Neuronal stem cell (in vitro differentiated cells): ENCODE measurements at regions not wholly inside any gene's neighbourhood (a gene's known extent, or its start where the extent isn't known, plus 50 kb on each side); places are given as distances from the start of the nearest gene placed in this dataset.

Experiments used
- DNase-seq: peaks from one replicate; pipeline ENCODE4 v3.0.0-alpha.2; 2013; ENCODE audit warnings: low spot score
- H2AFZ ChIP-seq: one replicate; pipeline ENCODE4 v1.6.1; 2013; ENCODE audit warnings: mild to moderate bottlenecking, low read length, inconsistent platforms
- H2AK5ac ChIP-seq: 2 replicates; pipeline ENCODE4 v1.6.1; 2013; ENCODE audit warnings: low read depth, mild to moderate bottlenecking, inconsistent platforms, low read length, moderate library complexity, mixed read lengths
- H2BK120ac ChIP-seq: 2 replicates; pipeline ENCODE4 v1.6.1; 2013; ENCODE audit warnings: low read depth, mild to moderate bottlenecking, inconsistent platforms, low read length, moderate library complexity, mixed read lengths
- H2BK12ac ChIP-seq: one replicate; pipeline ENCODE4 v1.6.1; 2013; ENCODE audit warnings: low read length, inconsistent platforms
- H2BK15ac ChIP-seq: 2 replicates; pipeline ENCODE4 v1.6.1; 2013; ENCODE audit warnings: mild to moderate bottlenecking, low read length, inconsistent platforms, mixed read lengths
- H2BK5ac ChIP-seq: one replicate; pipeline ENCODE4 v1.6.1; 2013; ENCODE audit warnings: inconsistent platforms, mild to moderate bottlenecking, low read length, moderate library complexity
- H3K14ac ChIP-seq: one replicate; pipeline ENCODE4 v1.6.1; 2013; ENCODE audit warnings: low read length, inconsistent platforms
- H3K18ac ChIP-seq: 2 replicates; pipeline ENCODE4 v1.6.1; 2013; ENCODE audit warnings: low read length, inconsistent platforms
- H3K23ac ChIP-seq: 2 replicates; pipeline ENCODE4 v1.6.1; 2013; ENCODE audit warnings: low read depth, mild to moderate bottlenecking, mixed read lengths, low read length, inconsistent platforms; ENCODE audit not compliant: poor library complexity
- H3K27ac ChIP-seq: replicated peaks from 3 replicates; pipeline ENCODE4 v1.5.1; 2013; ENCODE audit warnings: low read length, inconsistent platforms
- H3K27me3 ChIP-seq, 3 experiments: 2 replicates each; pipeline ENCODE4 v1.6.1; 2013; ENCODE audit warnings: low read length in 3 of 3, mild to moderate bottlenecking in 2 of 3, inconsistent platforms in 1 of 3, low read depth in 1 of 3, mixed read lengths in 1 of 3, moderate library complexity in 1 of 3; ENCODE audit not compliant: control insufficient read depth in 3 of 3, insufficient read depth in 3 of 3
- H3K36me3 ChIP-seq, 2 donors: replicated peaks in 1 of 2; 2 replicates each; pipeline ENCODE4 v1.6.1; 2013; ENCODE audit warnings: low read length in 2 of 2; ENCODE audit not compliant: control insufficient read depth in 2 of 2, insufficient read depth in 2 of 2
- H3K4ac ChIP-seq: 2 replicates; pipeline ENCODE4 v1.6.1; 2013; ENCODE audit warnings: inconsistent platforms, mild to moderate bottlenecking, low read length, moderate library complexity
- H3K4me1 ChIP-seq, 2 donors: 1 replicate in 1 of 2; 2 replicates in 1 of 2; pipeline ENCODE4 v1.6.1; 2013; ENCODE audit warnings: low read length in 2 of 2, low read depth in 1 of 2; ENCODE audit not compliant: control insufficient read depth in 2 of 2, insufficient read depth in 1 of 2
- H3K4me2 ChIP-seq: one replicate; pipeline ENCODE4 v1.6.1; 2013; ENCODE audit warnings: mild to moderate bottlenecking, low read length, inconsistent platforms; ENCODE audit not compliant: insufficient read depth, poor library complexity, severe bottlenecking
- H3K4me3 ChIP-seq, 2 donors: 2 replicates each; pipeline ENCODE4 v1.5.1; 2013; ENCODE audit warnings: low read length in 2 of 2, mild to moderate bottlenecking in 2 of 2, inconsistent platforms in 1 of 2, moderate library complexity in 1 of 2
- H3K79me1 ChIP-seq: one replicate; pipeline ENCODE4 v1.6.1; 2013; ENCODE audit warnings: low read depth, mild to moderate bottlenecking, inconsistent platforms, low read length, moderate library complexity
- H3K9ac ChIP-seq: one replicate; pipeline ENCODE4 v1.6.1; 2013; ENCODE audit warnings: mild to moderate bottlenecking, low read depth, low read length, inconsistent platforms; ENCODE audit not compliant: poor library complexity
- H3K9me3 ChIP-seq, 2 donors: replicated peaks in 1 of 2; 2 replicates each; pipeline versions ENCODE3 to v1.6.1; 2013; ENCODE audit warnings: low read length in 2 of 2, mild to moderate bottlenecking in 2 of 2, inconsistent platforms in 1 of 2, low read depth in 1 of 2, mixed read lengths in 1 of 2, moderate library complexity in 1 of 2; ENCODE audit not compliant: control insufficient read depth in 2 of 2, insufficient read depth in 1 of 2
- H4K8ac ChIP-seq: one replicate; pipeline ENCODE4 v1.6.1; 2013; ENCODE audit warnings: low read depth, mild to moderate bottlenecking, inconsistent platforms, low read length, moderate library complexity
- H4K91ac ChIP-seq: one replicate; pipeline ENCODE4 v1.6.1; 2013; ENCODE audit warnings: low read length, low read depth, mild to moderate bottlenecking, inconsistent platforms; ENCODE audit not compliant: poor library complexity
- WGBS, 2 donors: extraction: QIAGEN DNeasy Blood & Tissue Kit; methylation state at CpG; one replicate each; pipeline ENCODE4 v1.1.7; 2013; ENCODE audit warnings: missing lambda C conversion rate in 2 of 2, mixed read lengths in 1 of 2; ENCODE audit not compliant: insufficient read length in 2 of 2, insufficient replicate concordance in 1 of 2; ENCODE audit errors: extremely low coverage in 2 of 2; 5-methylcytosine and 5-hydroxymethylcytosine counted together

DNA sequence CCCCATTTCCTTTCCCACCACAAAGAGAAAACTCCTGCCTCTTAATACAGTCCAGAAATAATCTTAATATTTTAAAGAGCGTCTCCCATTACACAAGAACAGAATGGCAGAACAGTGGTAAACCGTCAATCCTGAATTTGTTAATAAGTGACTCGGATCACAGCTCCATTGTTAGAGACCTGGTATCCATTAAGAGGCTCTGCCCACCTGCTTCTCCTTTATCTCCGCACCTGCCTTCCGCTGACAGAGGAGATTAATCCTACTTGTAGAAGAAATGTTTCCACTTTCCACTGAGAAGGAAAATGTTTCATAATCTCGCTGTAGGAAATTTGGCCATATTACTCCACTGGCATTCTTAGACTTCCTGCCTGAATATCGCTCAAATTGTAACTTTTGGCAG is 1493.2 kb downstream of the MAT2B start:
- no peak overlapping the region for H2AK5ac ChIP-seq
- H3K4me3 ChIP-seq: no peak overlapping the region
- H3K9ac ChIP-seq: no peak overlapping the region
- no peak overlapping the region for H4K91ac ChIP-seq
- no peak overlapping the region for H2BK12ac ChIP-seq
- H3K4me2 ChIP-seq: no peak overlapping the region
- WGBS, 2 donors: no CpG with 5 or more reads among the region's 7 CpGs
- H2BK5ac ChIP-seq: no peak overlapping the region
- H3K14ac ChIP-seq: no peak overlapping the region
- H3K4me1 ChIP-seq: peaks cover 0 to 1% of the 10 kb centered on the region in 2 donors
- H3K27ac ChIP-seq: no peak overlapping the region
- H3K79me1 ChIP-seq: no peaks in the 10 kb centered on the region
- no peaks in the 10 kb centered on the region for H3K27me3 ChIP-seq
- no peak overlapping the region for H4K8ac ChIP-seq
- no peak overlapping the region for H2AFZ ChIP-seq
- DNase-seq: no peak
- H3K9me3 ChIP-seq: no peaks in the 10 kb centered on the region
- H2BK120ac ChIP-seq: no peak overlapping the region
- no peak overlapping the region for H3K23ac ChIP-seq
- no peak overlapping the region for H3K4ac ChIP-seq
- no peaks in the 10 kb centered on the region for H3K36me3 ChIP-seq
- no peak overlapping the region for H3K18ac ChIP-seq
- no peak overlapping the region for H2BK15ac ChIP-seq

DNA sequence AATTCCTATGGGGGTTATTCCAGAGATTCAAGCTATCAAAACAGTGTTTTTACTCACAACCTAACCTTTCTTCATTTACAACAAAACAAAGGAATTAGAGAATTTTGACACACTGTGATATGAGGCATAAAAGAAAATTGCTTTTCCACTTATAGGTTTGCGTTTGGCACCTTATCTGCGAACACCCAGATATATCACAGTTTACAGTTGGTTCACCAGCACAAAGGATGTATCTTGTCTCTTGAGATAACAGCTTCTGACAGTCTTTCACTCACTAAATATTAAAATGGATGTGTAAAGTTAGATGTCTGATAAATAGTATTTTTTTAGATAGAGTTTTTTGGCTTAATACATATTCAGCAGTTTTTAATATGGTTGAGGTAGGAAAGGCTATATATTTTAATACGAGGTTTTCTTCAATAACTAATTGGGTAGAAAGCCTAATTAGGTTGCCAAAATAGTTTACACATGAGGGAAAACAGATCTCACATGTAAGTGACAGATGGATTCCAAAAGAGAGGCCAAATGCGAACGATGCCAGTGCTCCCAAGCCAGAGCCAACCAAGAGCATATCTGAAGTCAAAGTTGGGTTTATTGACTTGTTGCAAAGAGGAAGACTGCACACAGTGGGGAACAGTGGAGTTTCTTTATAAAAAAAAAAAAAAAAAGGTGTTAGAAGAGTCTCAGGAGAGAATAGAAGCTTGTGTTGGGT is 1495.2 kb downstream of the MAT2B start:
- Histone ChIP-seq H3K4me2 (no peak overlapping the region), H3K4me3 (no peak overlapping the region), H2AK5ac (no peak overlapping the region), H3K4ac (no peak overlapping the region), H2BK5ac (no peak overlapping the region), H3K27me3 (no peaks in the 10 kb centered on the region), H2BK12ac (no peak overlapping the region), H3K36me3 (no peaks in the 10 kb centered on the region), H3K23ac (no peak overlapping the region), H3K18ac (no peak overlapping the region), H4K91ac (no peak overlapping the region), H3K4me1 (peaks cover 0 to 1% of the 10 kb centered on the region in 2 donors), H3K79me1 (no peaks in the 10 kb centered on the region), H4K8ac (no peak overlapping the region), H3K27ac (no peak overlapping the region), H2AFZ (no peak overlapping the region), H2BK15ac (no peak overlapping the region), H3K14ac (no peak overlapping the region), H2BK120ac (no peak overlapping the region), H3K9me3 (no peaks in the 10 kb centered on the region), H3K9ac (no peak overlapping the region)
- DNase-seq: no peak
- WGBS, 2 donors: no CpG with 5 or more reads among the region's 5 CpGs

GRCh38 chr5:165003283-165003682 is 1497.9 kb downstream of the MAT2B start:
- H3K9me3 ChIP-seq: no peaks in the 10 kb centered on the region
- no peak for DNase-seq
- H3K36me3 ChIP-seq: no peaks in the 10 kb centered on the region
- no peaks in the 10 kb centered on the region for H3K79me1 ChIP-seq
- H3K27ac ChIP-seq: no peak overlapping the region
- H3K4me3 ChIP-seq: no peak overlapping the region
- no peak overlapping the region for H3K4ac ChIP-seq
- no peak overlapping the region for H4K8ac ChIP-seq
- H4K91ac ChIP-seq: no peak overlapping the region
- no peak overlapping the region for H3K18ac ChIP-seq
- H3K27me3 ChIP-seq: no peaks in the 10 kb centered on the region
- peaks cover 0 to 1% of the 10 kb centered on the region in 2 donors for H3K4me1 ChIP-seq
- no peak overlapping the region for H2BK5ac ChIP-seq
- no peak overlapping the region for H2AFZ ChIP-seq
- H2BK15ac ChIP-seq: no peak overlapping the region
- WGBS, 2 donors: no CpG with 5 or more reads among the region's 3 CpGs
- H3K9ac ChIP-seq: no peak overlapping the region
- no peak overlapping the region for H3K14ac ChIP-seq
- H2BK120ac ChIP-seq: no peak overlapping the region
- H3K23ac ChIP-seq: no peak overlapping the region
- H2BK12ac ChIP-seq: no peak overlapping the region
- H2AK5ac ChIP-seq: no peak overlapping the region
- H3K4me2 ChIP-seq: no peak overlapping the region

DNA sequence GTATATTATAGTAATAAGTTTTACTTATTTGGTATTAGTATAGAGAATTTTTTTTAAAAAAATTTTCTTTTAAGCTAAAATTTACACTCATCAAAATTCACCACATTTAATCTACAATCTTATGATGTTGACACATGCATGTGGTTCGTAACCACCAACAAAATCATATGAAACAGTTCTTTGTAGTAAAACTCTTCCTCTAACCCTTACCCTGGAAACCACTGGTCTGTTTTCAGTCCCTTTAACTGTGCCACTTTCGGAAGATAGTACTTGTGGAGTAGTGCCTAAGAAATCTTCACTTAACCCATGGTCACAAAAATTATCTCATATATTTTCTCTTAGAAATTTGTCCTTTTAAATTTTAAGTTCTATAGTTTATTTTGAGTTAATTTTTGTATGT is 1498.8 kb downstream of the MAT2B start:
- no peaks in the 10 kb centered on the region for H3K27me3 ChIP-seq
- no peaks in the 10 kb centered on the region for H3K9me3 ChIP-seq
- H2BK15ac ChIP-seq: no peak overlapping the region
- no peak overlapping the region for H4K91ac ChIP-seq
- H2BK120ac ChIP-seq: no peak overlapping the region
- H3K14ac ChIP-seq: no peak overlapping the region
- H3K4me1 ChIP-seq: no peaks in the 10 kb centered on the region
- no CpG with 5 or more reads among the region's 2 CpGs for WGBS, 2 donors
- no peak overlapping the region for H2AFZ ChIP-seq
- H3K27ac ChIP-seq: no peak overlapping the region
- DNase-seq: no peak
- H3K23ac ChIP-seq: no peak overlapping the region
- no peak overlapping the region for H2AK5ac ChIP-seq
- no peak overlapping the region for H4K8ac ChIP-seq
- H3K4me2 ChIP-seq: no peak overlapping the region
- H3K36me3 ChIP-seq: no peaks in the 10 kb centered on the region
- H2BK12ac ChIP-seq: no peak overlapping the region
- H3K9ac ChIP-seq: no peak overlapping the region
- H3K18ac ChIP-seq: no peak overlapping the region
- no peak overlapping the region for H3K4me3 ChIP-seq
- H3K79me1 ChIP-seq: no peaks in the 10 kb centered on the region
- no peak overlapping the region for H2BK5ac ChIP-seq
- no peak overlapping the region for H3K4ac ChIP-seq
